Subcutaneous abdominal adipose tissue (tissue), 5 donors: ENCODE measurements at regions not wholly inside any gene's neighbourhood (a gene's known extent, or its start where the extent isn't known, plus 50 kb on each side); places are given as distances from the start of the nearest gene placed in this dataset.

Source experiments
- H3K27ac ChIP-seq: one replicate; pipeline ENCODE4 v1.7.0; 2013; ENCODE audit warnings: low read depth, mild to moderate bottlenecking, inconsistent platforms, low read length, moderate library complexity
- H3K27me3 ChIP-seq, 5 donors: one replicate each; pipeline ENCODE4 v1.7.0; 2013; ENCODE audit warnings: low read length in 5 of 5, inconsistent platforms in 1 of 5; ENCODE audit not compliant: control insufficient read depth in 5 of 5, insufficient read depth in 4 of 5
- H3K36me3 ChIP-seq, 5 donors: one replicate each; pipeline ENCODE4 v1.7.0; 2013; ENCODE audit warnings: low read length in 5 of 5; ENCODE audit not compliant: control insufficient read depth in 5 of 5, insufficient read depth in 5 of 5
- H3K4me1 ChIP-seq, 5 donors: one replicate each; pipeline ENCODE4 v1.7.0; 2013; ENCODE audit warnings: low read length in 5 of 5, mild to moderate bottlenecking in 3 of 5, moderate library complexity in 1 of 5; ENCODE audit not compliant: control insufficient read depth in 5 of 5, insufficient read depth in 5 of 5
- H3K4me3 ChIP-seq, 5 donors: one replicate each; pipeline ENCODE4 v1.7.0; 2013; ENCODE audit warnings: low read length in 5 of 5, low read depth in 1 of 5
- H3K9ac ChIP-seq, 5 donors: one replicate each; pipeline ENCODE4 v1.7.0; 2013; ENCODE audit warnings: low read length in 5 of 5, mild to moderate bottlenecking in 4 of 5, moderate library complexity in 3 of 5
- H3K9me3 ChIP-seq, 5 donors: one replicate each; pipeline ENCODE4 v1.7.0; 2013; ENCODE audit warnings: low read length in 5 of 5; ENCODE audit not compliant: control insufficient read depth in 5 of 5
- donor health status: healthy.
- donor health status: healthy.
- donor health status: healthy.
- donor health status: healthy.
- donor health status: healthy.

DNA sequence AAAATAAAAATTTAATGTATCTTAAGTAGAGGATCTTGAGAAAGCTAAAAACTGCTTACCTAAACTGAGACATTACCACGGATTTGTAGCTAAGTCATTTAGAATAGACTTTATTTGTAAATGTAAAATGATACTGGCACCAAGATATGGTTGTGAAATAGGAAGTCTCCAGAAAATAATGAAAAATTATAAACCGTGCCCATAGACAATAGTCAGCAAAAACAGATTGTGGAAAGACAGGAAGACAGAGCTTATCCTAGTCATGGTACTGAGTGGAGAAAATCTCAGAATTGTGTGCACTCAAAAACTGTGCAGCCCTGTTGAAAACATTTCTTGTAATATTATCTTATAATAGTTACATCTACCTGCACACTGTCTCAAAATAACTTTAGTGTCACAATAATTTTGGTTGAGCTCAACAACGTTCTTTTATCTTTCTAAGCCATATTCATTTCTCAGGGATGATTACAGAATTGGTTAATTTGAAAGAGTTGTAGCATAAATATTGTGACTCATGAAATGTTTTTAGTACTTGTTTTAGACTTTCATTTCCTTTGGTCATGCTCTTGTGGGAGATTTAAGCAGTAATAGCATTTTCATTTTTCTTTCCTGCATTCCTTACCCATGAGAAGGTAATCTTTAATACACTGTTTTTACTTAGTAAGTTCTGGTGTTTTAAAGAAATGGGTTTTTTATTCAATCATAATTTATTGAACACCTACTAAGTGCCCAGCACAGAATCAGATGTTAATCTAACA, 174.5 kb downstream of the SOX4 start:
- peaks cover 3 to 16% (median 13%) of the 10 kb centered on the region in 5 donors for H3K4me1 ChIP-seq
- H3K27ac ChIP-seq: no peak overlapping the region
- no peaks in the 10 kb centered on the region for H3K36me3 ChIP-seq
- no peak overlapping the region for H3K4me3 ChIP-seq
- H3K27me3 ChIP-seq: no peaks in the 10 kb centered on the region
- no peaks in the 10 kb centered on the region for H3K9me3 ChIP-seq
- H3K9ac ChIP-seq: no peak overlapping the region

DNA sequence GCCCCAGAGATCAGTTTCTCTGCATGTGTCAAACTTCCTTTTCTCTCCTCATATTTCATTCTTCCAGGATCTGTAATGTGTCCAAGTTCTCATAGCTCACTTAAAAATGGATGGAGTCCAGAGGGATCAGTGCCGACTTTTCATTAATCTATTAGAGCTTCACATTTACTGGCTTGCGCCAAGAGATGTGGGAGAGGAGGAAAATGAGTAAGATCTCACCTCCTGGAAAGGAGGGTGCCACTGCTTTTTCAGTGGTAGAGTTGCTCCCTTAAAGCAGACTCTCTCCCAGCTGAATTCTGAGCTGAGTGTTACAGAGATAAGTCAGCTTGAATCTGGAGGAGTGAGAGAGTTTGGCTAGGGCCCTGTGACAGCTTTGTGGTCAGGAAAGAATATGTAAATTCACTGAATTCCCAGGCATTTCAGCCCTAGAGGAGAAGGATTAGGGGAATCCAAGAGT, 175.9 kb downstream of the SOX4 start:
- Histone ChIP-seq H3K4me1 (peaks cover 3 to 22% (median 18%) of the 10 kb centered on the region in 5 donors), H3K4me3 (no peak overlapping the region), H3K9me3 (no peaks in the 10 kb centered on the region), H3K36me3 (no peaks in the 10 kb centered on the region), H3K9ac (no peak overlapping the region), H3K27me3 (no peaks in the 10 kb centered on the region), H3K27ac (no peak overlapping the region)

DNA sequence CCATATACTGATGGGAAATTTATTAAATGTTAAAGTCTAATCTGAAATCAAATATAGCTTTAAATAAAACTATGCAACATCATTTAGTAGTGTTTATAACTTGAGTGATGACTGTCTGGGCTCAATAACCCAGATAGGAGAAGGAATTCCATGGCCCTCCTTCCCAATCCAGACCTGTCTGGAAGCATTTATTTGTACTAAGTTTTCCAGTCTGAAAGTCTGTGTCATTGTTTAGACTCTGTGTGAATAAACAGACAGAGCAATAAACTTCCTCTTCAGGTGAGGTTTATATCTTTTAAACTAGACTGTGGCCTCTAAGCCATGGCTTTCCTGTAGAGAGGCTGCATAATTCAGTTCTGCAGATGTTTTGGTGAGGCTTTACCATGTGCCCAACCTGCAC, 176.4 kb downstream of the SOX4 start:
- no peaks in the 10 kb centered on the region for H3K27me3 ChIP-seq
- no peak overlapping the region for H3K4me3 ChIP-seq
- no peaks in the 10 kb centered on the region for H3K36me3 ChIP-seq
- H3K4me1 ChIP-seq: peaks cover 3 to 22% (median 18%) of the 10 kb centered on the region in 5 donors
- no peak overlapping the region for H3K27ac ChIP-seq
- no peaks in the 10 kb centered on the region for H3K9me3 ChIP-seq
- H3K9ac ChIP-seq: no peak overlapping the region

DNA sequence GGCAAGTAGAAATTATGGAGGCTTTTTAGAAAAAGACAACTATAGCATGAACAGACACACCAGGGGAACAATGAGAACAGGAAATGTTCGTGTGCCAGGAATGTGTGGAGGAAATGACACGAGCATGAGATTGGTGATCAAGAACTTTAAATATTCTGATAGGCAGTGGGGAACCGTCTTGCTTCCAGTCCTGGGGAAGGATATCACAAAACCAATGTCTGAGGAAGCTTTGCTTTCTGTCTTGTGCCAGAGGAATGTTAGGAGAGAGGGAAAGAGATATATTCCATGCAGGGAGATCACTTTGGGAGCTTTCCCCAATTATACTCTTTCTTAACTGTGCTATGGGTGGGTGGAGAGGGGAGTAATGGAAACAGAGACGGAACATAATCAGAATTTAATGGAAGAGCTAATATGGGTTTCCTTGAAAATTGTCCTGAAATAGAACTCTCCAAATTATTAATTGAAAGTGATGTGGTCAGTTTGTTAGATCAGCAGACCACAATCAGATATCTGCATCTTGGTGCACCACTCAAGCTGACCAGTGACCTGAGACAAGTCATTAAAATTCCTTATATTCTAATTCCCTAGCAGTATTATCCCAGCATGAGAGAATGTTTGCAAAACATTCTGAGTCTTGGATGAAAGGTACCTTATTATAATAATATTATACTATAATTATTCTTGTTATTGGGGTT, 178.2 kb downstream of the SOX4 start:
- H3K36me3 ChIP-seq: no peaks in the 10 kb centered on the region
- H3K4me3 ChIP-seq: no peak overlapping the region
- H3K27ac ChIP-seq: no peak overlapping the region
- H3K4me1 ChIP-seq: peaks cover 3 to 22% (median 18%) of the 10 kb centered on the region in 5 donors
- no peak overlapping the region for H3K9ac ChIP-seq
- no peaks in the 10 kb centered on the region for H3K9me3 ChIP-seq
- H3K27me3 ChIP-seq: no peaks in the 10 kb centered on the region

DNA sequence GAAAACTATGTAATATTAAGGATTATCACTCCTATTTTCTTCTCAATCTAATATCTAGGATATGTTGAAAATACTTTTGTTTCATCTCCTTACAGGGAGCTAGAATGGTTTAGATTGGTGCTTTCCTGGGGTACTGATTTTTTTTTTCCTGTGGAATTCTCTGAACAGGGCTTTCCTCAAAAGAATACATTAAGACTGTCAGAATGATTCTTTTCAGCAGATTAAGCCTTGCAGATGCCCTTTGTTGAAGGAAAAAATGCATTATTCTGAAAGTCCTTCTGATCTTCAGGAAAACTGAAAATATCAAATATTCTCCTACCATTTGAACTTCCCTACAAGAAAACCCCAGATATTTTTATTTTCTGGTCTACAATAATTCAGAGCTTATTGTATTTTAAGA, 178.9 kb downstream of the SOX4 start:
- H3K9me3 ChIP-seq: no peaks in the 10 kb centered on the region
- no peaks in the 10 kb centered on the region for H3K27me3 ChIP-seq
- H3K9ac ChIP-seq: no peak overlapping the region
- peaks cover 3 to 22% (median 18%) of the 10 kb centered on the region in 5 donors for H3K4me1 ChIP-seq
- H3K4me3 ChIP-seq: no peak overlapping the region
- no peak overlapping the region for H3K27ac ChIP-seq
- H3K36me3 ChIP-seq: no peaks in the 10 kb centered on the region

DNA sequence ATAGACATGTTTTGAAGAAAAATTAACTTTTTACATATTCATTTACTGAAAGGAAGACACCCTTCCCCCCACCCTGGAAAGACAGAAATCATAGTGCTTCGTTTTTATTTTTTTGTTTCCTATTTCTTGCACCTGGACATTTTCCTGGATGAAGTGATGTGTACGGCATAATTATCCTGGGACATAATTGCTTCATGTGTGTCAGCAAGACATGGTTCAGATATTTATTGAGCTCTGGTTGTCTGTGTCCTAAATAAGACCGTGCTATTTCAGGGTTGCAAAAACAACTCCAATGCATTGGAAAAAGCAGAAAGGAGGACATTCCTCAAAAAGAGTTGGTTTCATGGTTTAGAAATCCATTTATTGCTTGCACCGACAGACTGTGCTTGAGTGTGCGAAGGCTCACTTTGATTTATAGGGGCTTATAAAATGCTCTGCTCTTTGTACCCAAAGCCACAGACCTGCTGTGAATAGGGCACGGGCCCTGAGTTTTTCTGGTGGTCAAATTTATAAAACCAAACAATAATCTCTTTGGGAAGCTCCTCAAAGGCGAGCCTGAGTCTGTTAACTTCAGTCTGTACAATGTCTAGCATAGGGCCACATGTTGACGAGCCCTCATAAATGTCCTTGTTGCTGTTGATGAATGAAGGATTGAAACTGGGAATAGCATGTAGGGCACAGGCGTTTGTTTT, 179.5 kb downstream of the SOX4 start:
- no peak overlapping the region for H3K27ac ChIP-seq

DNA sequence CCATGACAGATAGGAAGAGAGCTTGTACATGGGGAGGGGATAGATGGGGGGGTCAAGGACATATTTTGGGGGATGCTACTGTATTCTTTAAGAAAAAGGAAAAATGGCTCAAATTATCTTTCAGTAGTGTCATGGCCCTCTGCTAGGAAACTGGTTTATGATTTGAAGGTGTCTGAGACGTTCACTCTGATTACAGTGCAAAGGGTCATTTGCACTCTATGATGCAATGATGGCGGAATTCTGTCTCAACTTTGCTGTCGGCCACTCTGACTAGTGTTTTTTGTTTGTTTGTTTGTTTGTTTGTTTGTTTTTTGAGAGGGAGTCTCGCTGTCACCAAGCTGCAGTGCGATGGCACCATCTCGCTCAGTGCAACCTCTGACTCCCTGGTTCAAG, 180.0 kb downstream of the SOX4 start:
- H3K9me3 ChIP-seq: no peaks in the 10 kb centered on the region
- no peak overlapping the region for H3K4me3 ChIP-seq
- peaks cover 3 to 20% (median 18%) of the 10 kb centered on the region in 5 donors for H3K4me1 ChIP-seq
- no peaks in the 10 kb centered on the region for H3K27me3 ChIP-seq
- H3K36me3 ChIP-seq: no peaks in the 10 kb centered on the region
- no peak overlapping the region for H3K27ac ChIP-seq
- no peak overlapping the region for H3K9ac ChIP-seq

More for the DNA sequence above, 179.5 kb downstream of the SOX4 start:
- peaks cover 3 to 22% (median 18%) of the 10 kb centered on the region in 5 donors for H3K4me1 ChIP-seq
- H3K9ac ChIP-seq: no peak overlapping the region
- H3K9me3 ChIP-seq: no peaks in the 10 kb centered on the region
- H3K36me3 ChIP-seq: no peaks in the 10 kb centered on the region
- H3K4me3 ChIP-seq: no peak overlapping the region
- H3K27me3 ChIP-seq: no peaks in the 10 kb centered on the region

DNA sequence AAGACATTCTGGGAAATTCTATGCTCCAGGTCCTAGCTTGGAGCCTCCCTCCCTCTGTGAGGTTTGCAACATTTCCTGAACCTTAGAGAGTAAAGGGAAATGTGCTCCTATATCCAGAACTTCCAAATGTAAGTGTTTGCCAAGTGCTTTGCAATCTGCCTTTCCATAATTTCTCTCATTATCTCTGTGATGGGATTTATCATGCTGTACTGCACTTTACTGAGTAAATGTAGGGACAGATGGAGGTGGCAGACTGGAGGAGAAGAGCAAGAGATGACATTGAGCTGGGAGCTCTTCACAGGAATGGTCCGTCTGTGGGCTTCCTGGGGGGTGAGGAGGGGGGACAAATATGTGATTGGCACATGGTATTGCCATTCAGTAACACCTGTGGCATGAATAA, 184.3 kb downstream of the SOX4 start:
- no peaks in the 10 kb centered on the region for H3K36me3 ChIP-seq
- H3K4me3 ChIP-seq: no peak overlapping the region
- H3K27ac ChIP-seq: no peak overlapping the region
- H3K27me3 ChIP-seq: no peaks in the 10 kb centered on the region
- no peaks in the 10 kb centered on the region for H3K9me3 ChIP-seq
- peaks cover 0 to 13% (median 8%) of the 10 kb centered on the region in 5 donors for H3K4me1 ChIP-seq
- no peak overlapping the region for H3K9ac ChIP-seq

DNA sequence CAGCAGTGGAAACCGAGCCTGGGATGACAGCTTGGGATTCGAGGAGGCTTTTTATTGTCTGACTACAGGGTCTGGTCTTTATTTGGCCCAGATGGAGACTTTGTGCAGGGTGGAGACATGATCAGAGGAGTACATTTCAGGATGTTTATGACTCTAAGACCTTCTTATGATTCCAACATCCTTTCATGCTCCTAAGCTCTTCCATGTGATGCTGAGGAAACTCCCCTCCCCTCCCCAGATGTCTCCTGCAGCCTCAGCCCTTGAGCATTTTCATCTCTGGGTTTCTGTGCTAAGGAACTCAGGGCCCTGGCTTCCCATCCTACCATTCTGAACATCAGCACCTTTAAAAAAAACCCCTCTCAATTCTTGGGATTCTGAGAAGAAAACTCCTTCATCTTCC, 186.6 kb downstream of the SOX4 start:
- no peak overlapping the region for H3K27ac ChIP-seq
- H3K36me3 ChIP-seq: no peaks in the 10 kb centered on the region
- H3K9ac ChIP-seq: no peak overlapping the region
- H3K4me3 ChIP-seq: no peak overlapping the region
- no peaks in the 10 kb centered on the region for H3K9me3 ChIP-seq
- H3K4me1 ChIP-seq: peaks cover 0 to 4% (median 0%) of the 10 kb centered on the region in 5 donors
- no peaks in the 10 kb centered on the region for H3K27me3 ChIP-seq

DNA sequence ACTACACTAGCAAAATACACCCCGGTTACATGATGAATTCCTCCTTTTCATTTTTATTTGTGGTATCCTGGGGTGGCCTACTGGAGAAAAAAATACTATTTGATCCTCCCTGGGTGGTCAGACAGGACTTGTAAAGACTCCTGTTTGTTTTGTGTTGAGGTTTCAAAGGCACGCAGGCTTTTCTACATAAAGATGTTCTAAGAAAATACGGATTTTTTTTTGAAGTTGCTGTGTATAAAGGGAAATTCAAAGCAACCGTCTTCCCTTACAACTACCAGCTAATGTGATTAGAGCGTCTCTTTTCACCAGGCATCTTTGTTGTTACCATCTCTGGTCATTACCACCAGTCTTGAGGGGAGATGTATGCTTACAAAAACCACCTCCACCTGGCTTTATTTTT, 187.1 kb downstream of the SOX4 start:
- no peaks in the 10 kb centered on the region for H3K27me3 ChIP-seq
- H3K9me3 ChIP-seq: no peaks in the 10 kb centered on the region
- no peak overlapping the region for H3K27ac ChIP-seq
- peaks cover 0 to 4% (median 0%) of the 10 kb centered on the region in 5 donors for H3K4me1 ChIP-seq
- no peak overlapping the region for H3K4me3 ChIP-seq
- no peaks in the 10 kb centered on the region for H3K36me3 ChIP-seq
- no peak overlapping the region for H3K9ac ChIP-seq
